GM19240 (cell line): ENCODE measurements at regions not wholly inside any gene's neighbourhood (a gene's known extent, or its start where the extent isn't known, plus 50 kb on each side); places are given as distances from the start of the nearest gene placed in this dataset.

Source experiments
- DNase-seq: peaks from one replicate; pipeline ENCODE4 v3.0.0; 2011; ENCODE audit warnings: low spot score; ENCODE audit not compliant: insufficient read length

- DNase-seq, result no peak
These were observed 66.8 kb upstream of the MAP1B start for GRCh38 chr5:72040513-72040912.

- no peak for DNase-seq
These were observed 65.6 kb upstream of the MAP1B start for GRCh38 chr5:72041654-72042053.

- no peak for DNase-seq
These were observed 65.2 kb upstream of the MAP1B start for GRCh38 chr5:72042097-72042496.

- no peak for DNase-seq
These were observed 61.6 kb upstream of the MAP1B start for GRCh38 chr5:72045692-72046091.

GRCh38 chr5:72046106-72046505 lies 61.2 kb upstream of the MAP1B start:
- DNase-seq, result no peak

- DNase-seq, result no peak
These were observed 51.6 kb upstream of the MAP1B start for GRCh38 chr5:72055636-72056035.
